ENCODE measurements at regions not wholly inside any gene's neighbourhood (a gene's known extent, or its start where the extent isn't known, plus 50 kb on each side); places are given as distances from the start of the nearest gene placed in this dataset.

- TF ChIP-seq MAX (IDR thresholded peaks at IDR 0.05; ENCODE audit: low read depth, low read length) (no peak), SKIL (IDR thresholded peaks at IDR 0.05; ENCODE audit: low read depth, poor library complexity, severe bottlenecking) (no peak), CTCF (IDR thresholded peaks at IDR 0.05 in 2 of 3, conservative IDR thresholded peaks at IDR 0.05 in 1 of 3; ENCODE audit: control insufficient read depth in 2 of 3, extremely low read depth in 1 of 3, insufficient read depth in 1 of 3, low read depth in 3 of 3, low read length in 3 of 3) (no peak), TAF1 (IDR thresholded peaks at IDR 0.05; ENCODE audit: borderline replicate concordance, low read depth, low read length) (no peak), HDGF (IDR thresholded peaks at IDR 0.05) (no peak), SIX5 (IDR thresholded peaks at IDR 0.05; ENCODE audit: low read depth, low read length, severe bottlenecking) (no peak), EZH2 (IDR thresholded peaks at IDR 0.05; ENCODE audit: borderline replicate concordance, control insufficient read depth, low read depth, low read length) (no peak), CUX1 (IDR thresholded peaks at IDR 0.05; ENCODE audit: insufficient replicate concordance, low read depth, low read length) (no peak)
Observed at GRCh38 chr10:75288140-75288711, 52.5 kb upstream of the COMTD1 start.

Data from GM12878 (cell line).